ENCODE measurements at regions not wholly inside any gene's neighbourhood (a gene's known extent, or its start where the extent isn't known, plus 50 kb on each side); places are given as distances from the start of the nearest gene placed in this dataset.

GRCh38 chr3:67876261-67876660 is 221.8 kb upstream of the SUCLG2 start:
- no peak overlapping the region for H3K27ac ChIP-seq (ENCODE audit: low read depth, low read length, poor library complexity, severe bottlenecking)
- DNase-seq (ENCODE audit: low spot score): no peak
- no peaks in the 10 kb centered on the region for H3K36me3 ChIP-seq (ENCODE audit: insufficient read depth, low read length, poor library complexity, severe bottlenecking)
- no peaks in the 10 kb centered on the region for H3K9me3 ChIP-seq (ENCODE audit: low read depth, low read length, poor library complexity, severe bottlenecking)
- H3K27me3 ChIP-seq (replicated peaks; ENCODE audit: insufficient read depth, low read depth, low read length, poor library complexity): no peaks in the 10 kb centered on the region
- BruUV-seq (replicated peaks): no TSS peak
- no peak overlapping the region for H3K4me3 ChIP-seq (ENCODE audit: low read depth, low read length, poor library complexity, severe bottlenecking)
- TF ChIP-seq CTCF (conservative IDR thresholded peaks at IDR 0.05; ENCODE audit: low read depth, low read length): no peak
- no peak for TF ChIP-seq EZH2 (IDR thresholded peaks at IDR 0.05; ENCODE audit: borderline replicate concordance, low read depth, low read length, poor library complexity, severe bottlenecking)
- intact Hi-C loops (cut with micrococcal nuclease; ENCODE audit: unreplicated experiment): no loop called here
- ChIA-PET POLR2A (ENCODE audit: low non-redundant PET) (no interaction called here), CTCF (no interaction called here)
- H3K4me1 ChIP-seq (ENCODE audit: insufficient read depth, low read length, poor library complexity, severe bottlenecking): no peaks in the 10 kb centered on the region

GRCh38 chr3:67875858-67876257 is 221.4 kb upstream of the SUCLG2 start:
- intact Hi-C loops (cut with micrococcal nuclease; ENCODE audit: unreplicated experiment): no loop called here
- DNase-seq (ENCODE audit: low spot score): no peak
- POLR2A ChIA-PET (ENCODE audit: low non-redundant PET): no interaction called here

GRCh38 chr3:67875338-67875737 is 220.9 kb upstream of the SUCLG2 start:
- POLR2A ChIA-PET (ENCODE audit: low non-redundant PET): no interaction called here
- H3K36me3 ChIP-seq (ENCODE audit: insufficient read depth, low read length, poor library complexity, severe bottlenecking): no peaks in the 10 kb centered on the region
- no peaks in the 10 kb centered on the region for H3K4me1 ChIP-seq (ENCODE audit: insufficient read depth, low read length, poor library complexity, severe bottlenecking)
- CTCF ChIA-PET: no interaction called here
- intact Hi-C loops (cut with micrococcal nuclease; ENCODE audit: unreplicated experiment): no loop called here
- no peak overlapping the region for H3K4me3 ChIP-seq (ENCODE audit: low read depth, low read length, poor library complexity, severe bottlenecking)
- BruUV-seq (replicated peaks): no TSS peak
- TF ChIP-seq EZH2 (IDR thresholded peaks at IDR 0.05; ENCODE audit: borderline replicate concordance, low read depth, low read length, poor library complexity, severe bottlenecking) (no peak), CTCF (conservative IDR thresholded peaks at IDR 0.05; ENCODE audit: low read depth, low read length) (no peak)
- H3K27ac ChIP-seq (ENCODE audit: low read depth, low read length, poor library complexity, severe bottlenecking): no peak overlapping the region
- no peak for DNase-seq (ENCODE audit: low spot score)
- H3K27me3 ChIP-seq (replicated peaks; ENCODE audit: insufficient read depth, low read depth, low read length, poor library complexity): no peaks in the 10 kb centered on the region
- H3K9me3 ChIP-seq (ENCODE audit: low read depth, low read length, poor library complexity, severe bottlenecking): no peaks in the 10 kb centered on the region

More at GRCh38 chr3:67875858-67876257, 221.4 kb upstream of the SUCLG2 start:
- TF ChIP-seq EZH2 (IDR thresholded peaks at IDR 0.05; ENCODE audit: borderline replicate concordance, low read depth, low read length, poor library complexity, severe bottlenecking): no peak
- TF ChIP-seq CTCF (conservative IDR thresholded peaks at IDR 0.05; ENCODE audit: low read depth, low read length): no peak
- Histone ChIP-seq H3K4me1 (ENCODE audit: insufficient read depth, low read length, poor library complexity, severe bottlenecking) (no peaks in the 10 kb centered on the region), H3K9me3 (ENCODE audit: low read depth, low read length, poor library complexity, severe bottlenecking) (no peaks in the 10 kb centered on the region), H3K27ac (ENCODE audit: low read depth, low read length, poor library complexity, severe bottlenecking) (no peak overlapping the region), H3K36me3 (ENCODE audit: insufficient read depth, low read length, poor library complexity, severe bottlenecking) (no peaks in the 10 kb centered on the region), H3K27me3 (replicated peaks; ENCODE audit: insufficient read depth, low read depth, low read length, poor library complexity) (no peaks in the 10 kb centered on the region), H3K4me3 (ENCODE audit: low read depth, low read length, poor library complexity, severe bottlenecking) (no peak overlapping the region)
- BruUV-seq (replicated peaks): no TSS peak
- CTCF ChIA-PET: no interaction called here
